ENCODE measurements at regions not wholly inside any gene's neighbourhood (a gene's known extent, or its start where the extent isn't known, plus 50 kb on each side); places are given as distances from the start of the nearest gene placed in this dataset.

- Histone ChIP-seq H3K4me1 (ENCODE audit: insufficient read depth) (no peaks in the 10 kb centered on the region), H3K27ac (ENCODE audit: low read depth) (no peak overlapping the region), H3K4me3 (ENCODE audit: low read depth, low read length) (no peak overlapping the region), H3K36me3 (ENCODE audit: insufficient read depth) (peaks cover 1% of the 10 kb centered on the region)
- no peak for DNase-seq (ENCODE audit: extremely low spot score)
Observed at GRCh38 chr3:45277636-45278035, 51.5 kb upstream of the TMEM158 start.

DNA sequence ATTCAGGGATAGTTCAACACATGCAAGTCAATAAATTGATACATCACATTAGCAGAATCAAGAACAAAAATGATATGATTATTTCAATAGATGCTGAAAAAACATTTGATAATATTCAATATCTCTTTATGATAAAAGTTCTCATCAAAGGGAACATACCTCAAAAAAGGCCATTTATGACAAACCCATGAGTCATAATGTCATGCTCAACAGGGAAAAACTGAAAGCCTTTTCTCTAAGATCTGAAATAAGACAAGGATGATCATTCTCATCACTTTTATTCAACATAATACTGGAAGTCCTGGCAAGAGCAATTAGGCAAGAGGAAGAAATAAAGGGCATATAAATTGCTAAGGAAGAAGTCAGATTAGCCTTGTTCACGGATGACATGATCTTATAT is 54.1 kb upstream of the TMEM158 start:
- Histone ChIP-seq H3K36me3 (ENCODE audit: insufficient read depth) (peaks cover 1% of the 10 kb centered on the region), H3K4me3 (ENCODE audit: low read depth, low read length) (no peak overlapping the region), H3K4me1 (ENCODE audit: insufficient read depth) (no peaks in the 10 kb centered on the region), H3K27ac (ENCODE audit: low read depth) (no peak overlapping the region)
- DNase-seq (ENCODE audit: extremely low spot score): no peak
- 81% methylated on average over 1 of the region's 1 CpG for WGBS

DNA sequence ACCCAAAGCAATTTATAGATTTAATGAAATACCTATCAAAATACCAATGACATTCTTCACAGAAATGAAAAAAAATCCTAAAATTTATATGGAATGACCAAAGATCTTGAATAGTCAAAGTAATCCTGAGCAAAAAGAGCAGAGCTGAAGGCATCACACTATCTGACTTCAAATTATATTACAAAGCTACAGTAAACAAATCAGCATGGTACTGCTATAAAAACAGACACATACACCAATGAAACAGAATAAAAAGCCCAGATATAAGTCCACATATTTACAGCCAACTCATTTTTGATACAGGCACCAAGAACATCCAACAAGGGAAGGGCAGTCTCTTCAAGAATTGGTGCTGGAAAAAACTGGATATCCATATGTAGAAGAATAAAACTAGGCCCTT is 54.9 kb upstream of the TMEM158 start:
- Histone ChIP-seq H3K4me1 (ENCODE audit: insufficient read depth) (no peaks in the 10 kb centered on the region), H3K27ac (ENCODE audit: low read depth) (no peak overlapping the region), H3K36me3 (ENCODE audit: insufficient read depth) (peaks cover 1% of the 10 kb centered on the region), H3K4me3 (ENCODE audit: low read depth, low read length) (no peak overlapping the region)
- DNase-seq (ENCODE audit: extremely low spot score): no peak

- WGBS: 93% methylated on average over 2 of the region's 2 CpGs
- DNase-seq (ENCODE audit: extremely low spot score): no peak
- no peak overlapping the region for H3K4me3 ChIP-seq (ENCODE audit: low read depth, low read length)
- no peaks in the 10 kb centered on the region for H3K36me3 ChIP-seq (ENCODE audit: insufficient read depth)
- H3K4me1 ChIP-seq (ENCODE audit: insufficient read depth): no peaks in the 10 kb centered on the region
- H3K27ac ChIP-seq (ENCODE audit: low read depth): no peak overlapping the region
Observed at GRCh38 chr3:45283471-45283870, 57.4 kb upstream of the TMEM158 start.

DNA sequence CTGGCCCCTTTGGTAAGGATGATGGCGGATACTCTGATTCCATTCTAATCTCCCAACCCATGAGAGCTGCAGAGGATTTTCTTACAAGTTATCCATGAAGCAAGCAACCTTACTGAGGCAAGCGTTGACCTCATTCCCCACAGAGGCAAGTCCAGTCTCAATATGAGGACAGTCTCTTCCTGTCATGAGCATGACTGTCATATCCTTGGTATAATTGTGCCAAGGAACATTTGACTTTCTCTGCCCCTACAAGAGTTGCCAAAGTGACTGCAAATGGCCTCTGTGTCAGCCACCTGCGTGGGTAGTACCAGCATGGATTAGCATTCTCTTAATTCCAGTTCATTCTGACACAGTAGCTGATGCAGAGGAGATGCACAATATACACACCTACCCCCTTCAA is 71.2 kb upstream of the TMEM158 start:
- no peak for DNase-seq (ENCODE audit: extremely low spot score)
- WGBS: 88% methylated on average over 3 of the region's 3 CpGs
- peaks cover 2% of the 10 kb centered on the region for H3K36me3 ChIP-seq (ENCODE audit: insufficient read depth)
- no peak overlapping the region for H3K27ac ChIP-seq (ENCODE audit: low read depth)
- no peaks in the 10 kb centered on the region for H3K4me1 ChIP-seq (ENCODE audit: insufficient read depth)
- no peak overlapping the region for H3K4me3 ChIP-seq (ENCODE audit: low read depth, low read length)

DNA sequence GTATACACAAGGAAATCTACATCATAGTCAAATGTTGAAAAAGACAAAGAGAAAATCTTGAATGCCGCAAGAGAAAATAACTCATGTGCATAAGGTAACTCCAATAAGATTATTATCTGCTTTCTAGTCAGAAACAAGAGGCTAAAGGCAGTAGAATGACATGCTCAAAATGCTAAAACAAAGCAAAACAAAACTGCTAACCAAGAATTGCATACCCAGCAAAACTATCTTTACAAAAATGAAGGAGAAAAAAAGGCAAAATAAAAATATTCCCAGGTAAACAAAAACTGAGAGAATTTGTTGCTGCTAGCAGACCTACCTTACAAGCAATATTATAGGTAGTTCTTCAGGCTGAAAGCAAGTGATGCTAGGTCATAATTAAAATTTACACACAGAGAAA is 76.4 kb upstream of the TMEM158 start:
- WGBS: 98% methylated on average over 1 of the region's 1 CpG
- DNase-seq (ENCODE audit: extremely low spot score): no peak
- Histone ChIP-seq H3K4me3 (ENCODE audit: low read depth, low read length) (no peak overlapping the region), H3K36me3 (ENCODE audit: insufficient read depth) (peaks cover 2% of the 10 kb centered on the region), H3K4me1 (ENCODE audit: insufficient read depth) (no peaks in the 10 kb centered on the region), H3K27ac (ENCODE audit: low read depth) (no peak overlapping the region)

DNA sequence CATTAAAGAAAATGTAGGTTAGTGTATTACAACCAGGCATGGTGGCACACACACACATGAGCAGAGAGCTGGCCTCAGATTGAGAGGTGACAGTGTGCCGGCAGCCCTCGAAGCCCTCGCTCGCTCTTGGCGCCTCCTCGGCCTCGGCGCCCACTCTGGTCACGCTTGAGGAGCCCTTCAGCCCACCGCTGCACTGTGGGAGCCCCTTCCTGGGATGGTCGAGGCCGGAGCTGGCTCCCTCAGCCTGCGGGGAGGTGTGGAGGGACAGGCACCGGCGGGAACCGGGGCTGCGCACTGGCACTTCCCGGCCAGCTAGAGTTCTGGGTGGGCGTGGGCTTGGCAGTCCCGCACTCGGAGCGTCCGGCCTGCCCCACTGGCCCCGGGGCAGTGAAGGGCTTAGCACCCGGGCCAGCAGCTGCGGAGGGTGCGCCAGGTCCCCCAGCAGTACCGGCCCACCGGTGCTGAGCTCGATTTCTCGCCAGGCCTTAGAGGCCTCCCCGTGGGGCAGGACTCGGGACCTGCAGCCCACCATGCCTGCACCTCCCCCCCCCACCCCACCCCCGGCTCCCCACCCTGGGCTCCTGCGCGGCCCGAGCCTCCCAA is 80.4 kb upstream of the TMEM158 start:
- H3K36me3 ChIP-seq (ENCODE audit: insufficient read depth): no peaks in the 10 kb centered on the region
- H3K4me3 ChIP-seq (ENCODE audit: low read depth, low read length): no peak overlapping the region
- 97% methylated on average over 37 of the region's 37 CpGs for WGBS
- DNase-seq (ENCODE audit: extremely low spot score): no peak
- H3K27ac ChIP-seq (ENCODE audit: low read depth): no peak overlapping the region
- H3K4me1 ChIP-seq (ENCODE audit: insufficient read depth): no peaks in the 10 kb centered on the region

- DNase-seq (ENCODE audit: extremely low spot score): no peak
- no peak overlapping the region for H3K27ac ChIP-seq (ENCODE audit: low read depth)
- no peaks in the 10 kb centered on the region for H3K36me3 ChIP-seq (ENCODE audit: insufficient read depth)
- 85% methylated on average over 3 of the region's 3 CpGs for WGBS
- H3K4me3 ChIP-seq (ENCODE audit: low read depth, low read length): no peak overlapping the region
- H3K4me1 ChIP-seq (ENCODE audit: insufficient read depth): no peaks in the 10 kb centered on the region
Observed at GRCh38 chr3:45309876-45310275, 78.5 kb upstream of the LARS2 start.

DNA sequence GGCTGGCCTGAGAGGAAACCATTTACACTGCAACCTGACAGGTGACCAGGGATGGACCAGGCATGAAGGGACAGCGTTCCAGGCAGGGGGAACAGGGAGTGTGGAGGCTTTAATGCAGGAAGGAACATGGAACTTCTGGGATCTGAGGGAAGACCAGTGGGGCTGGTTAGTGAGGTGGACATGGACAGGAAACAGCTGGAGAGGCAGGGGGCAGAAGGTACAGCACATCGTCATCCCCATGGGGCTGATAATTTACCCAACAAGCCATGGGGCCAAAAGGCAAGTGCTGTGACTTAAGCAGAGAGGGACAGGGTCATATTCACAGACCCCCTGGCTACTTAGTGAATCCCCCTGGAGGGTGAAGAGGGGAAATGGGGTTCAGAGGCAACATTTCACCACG is 77.0 kb upstream of the LARS2 start:
- no peaks in the 10 kb centered on the region for H3K36me3 ChIP-seq (ENCODE audit: insufficient read depth)
- H3K4me1 ChIP-seq (ENCODE audit: insufficient read depth): no peaks in the 10 kb centered on the region
- H3K27ac ChIP-seq (ENCODE audit: low read depth): no peak overlapping the region
- no peak overlapping the region for H3K4me3 ChIP-seq (ENCODE audit: low read depth, low read length)
- DNase-seq (ENCODE audit: extremely low spot score): no peak
- WGBS: 25% methylated on average over 3 of the region's 3 CpGs

- no peak overlapping the region for H3K27ac ChIP-seq (ENCODE audit: low read depth)
- H3K36me3 ChIP-seq (ENCODE audit: insufficient read depth): no peaks in the 10 kb centered on the region
- WGBS: 47% methylated on average over 9 of the region's 9 CpGs
- no peak overlapping the region for H3K4me3 ChIP-seq (ENCODE audit: low read depth, low read length)
- DNase-seq (ENCODE audit: extremely low spot score): no peak
- no peaks in the 10 kb centered on the region for H3K4me1 ChIP-seq (ENCODE audit: insufficient read depth)
Observed at GRCh38 chr3:45311953-45312801, 76.2 kb upstream of the LARS2 start.

- Histone ChIP-seq H3K4me1 (ENCODE audit: insufficient read depth) (no peaks in the 10 kb centered on the region), H3K27ac (ENCODE audit: low read depth) (no peak overlapping the region), H3K36me3 (ENCODE audit: insufficient read depth) (no peaks in the 10 kb centered on the region), H3K4me3 (ENCODE audit: low read depth, low read length) (no peak overlapping the region)
- no peak for DNase-seq (ENCODE audit: extremely low spot score)
- 43% methylated on average over 7 of the region's 7 CpGs for WGBS
Observed at GRCh38 chr3:45312836-45313493, 75.4 kb upstream of the LARS2 start.

DNA sequence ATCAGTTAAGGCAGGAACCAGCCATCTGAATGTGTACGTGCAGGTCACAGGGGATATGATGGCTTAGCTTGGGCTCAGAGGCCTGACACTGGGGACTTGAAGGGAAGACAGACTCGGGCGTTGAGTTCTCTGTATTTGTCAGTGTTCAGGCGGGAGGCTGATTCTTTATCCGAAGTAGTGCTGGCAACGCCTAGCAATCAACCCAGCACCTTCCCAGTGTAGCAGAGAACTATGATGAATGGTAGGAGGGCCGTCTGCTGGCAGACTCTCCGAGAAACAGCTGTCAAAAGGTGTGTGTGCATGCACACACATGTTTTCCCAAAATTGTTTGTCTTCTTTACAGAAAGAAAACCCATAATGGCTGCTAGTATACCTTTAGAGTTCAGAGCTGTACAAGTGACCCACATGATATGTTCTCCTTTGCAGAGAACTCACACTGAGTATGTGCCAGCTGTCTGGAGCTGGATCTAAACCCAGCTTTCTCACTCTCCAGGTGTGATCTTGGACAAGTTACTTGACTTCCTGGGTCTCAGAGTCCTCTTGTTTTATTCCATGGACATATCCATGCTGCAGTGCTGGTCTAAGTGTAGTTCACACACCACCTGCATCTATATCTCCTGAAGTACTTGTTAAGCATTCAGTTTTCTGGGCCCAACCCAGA is 74.5 kb upstream of the LARS2 start:
- H3K36me3 ChIP-seq (ENCODE audit: insufficient read depth): no peaks in the 10 kb centered on the region
- H3K4me1 ChIP-seq (ENCODE audit: insufficient read depth): no peaks in the 10 kb centered on the region
- H3K27ac ChIP-seq (ENCODE audit: low read depth): no peak overlapping the region
- DNase-seq (ENCODE audit: extremely low spot score): no peak
- WGBS: 56% methylated on average over 8 of the region's 8 CpGs
- H3K4me3 ChIP-seq (ENCODE audit: low read depth, low read length): no peak overlapping the region

- DNase-seq (ENCODE audit: extremely low spot score): no peak
- 57% methylated on average over 6 of the region's 6 CpGs for WGBS
- H3K4me1 ChIP-seq (ENCODE audit: insufficient read depth): no peaks in the 10 kb centered on the region
- no peak overlapping the region for H3K4me3 ChIP-seq (ENCODE audit: low read depth, low read length)
- H3K27ac ChIP-seq (ENCODE audit: low read depth): no peak overlapping the region
- H3K36me3 ChIP-seq (ENCODE audit: insufficient read depth): no peaks in the 10 kb centered on the region
Observed at GRCh38 chr3:45317710-45318109, 70.7 kb upstream of the LARS2 start.

GRCh38 chr3:45318689-45319088 is 69.7 kb upstream of the LARS2 start:
- H3K36me3 ChIP-seq (ENCODE audit: insufficient read depth): no peaks in the 10 kb centered on the region
- H3K27ac ChIP-seq (ENCODE audit: low read depth): no peak overlapping the region
- DNase-seq (ENCODE audit: extremely low spot score): no peak
- WGBS: 77% methylated on average over 2 of the region's 2 CpGs
- no peak overlapping the region for H3K4me3 ChIP-seq (ENCODE audit: low read depth, low read length)
- H3K4me1 ChIP-seq (ENCODE audit: insufficient read depth): no peaks in the 10 kb centered on the region
